ENCODE measurements at regions not wholly inside any gene's neighbourhood (a gene's known extent, or its start where the extent isn't known, plus 50 kb on each side); places are given as distances from the start of the nearest gene placed in this dataset.
A peak's percentile ranks its signal among the peaks of the same experiment; 100 is the strongest.
"Not testable (repeated sequence)": the region's sequence is repeated elsewhere in the genome, so short reads cannot be mapped to it uniquely, and the experiment has no call there.

DNA sequence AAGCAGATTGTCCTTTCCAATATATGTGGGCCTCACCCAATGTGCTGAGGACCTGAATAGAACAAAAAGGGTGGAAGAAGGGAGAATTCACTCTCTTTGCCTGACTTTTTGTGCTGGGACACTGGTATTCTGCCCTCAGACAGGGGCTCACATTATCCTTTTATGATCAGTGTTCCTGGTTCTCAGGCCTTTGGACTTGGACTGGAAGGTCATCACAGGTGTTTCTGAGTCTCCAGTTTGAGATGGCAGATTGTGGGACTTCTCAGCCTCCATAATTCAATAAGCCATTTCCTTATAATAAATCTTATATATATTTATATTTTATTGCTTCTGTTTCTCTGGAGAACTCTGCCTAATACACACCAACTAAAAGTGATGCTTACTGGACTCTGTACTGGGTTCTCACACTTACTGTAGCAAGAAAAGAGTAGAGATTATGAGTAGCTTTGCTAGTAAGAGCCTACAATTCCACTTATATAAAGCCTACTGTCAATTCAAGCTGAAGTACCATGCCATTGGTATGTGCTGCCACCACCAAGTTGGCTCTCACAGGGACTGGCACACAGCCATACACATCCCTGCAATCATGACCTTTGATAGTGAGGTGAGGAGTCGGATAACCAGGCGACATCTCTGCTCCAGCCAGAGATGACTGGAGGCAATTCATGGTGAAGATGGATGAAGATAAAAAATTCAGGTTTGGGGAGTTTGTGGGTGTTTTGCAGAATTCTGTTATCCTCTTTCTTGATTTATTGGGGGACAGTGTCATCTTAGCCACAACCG, 130.7 kb upstream of the NR3C1 start:
- no peak for DNase-seq (ENCODE audit: low read depth)

DNA sequence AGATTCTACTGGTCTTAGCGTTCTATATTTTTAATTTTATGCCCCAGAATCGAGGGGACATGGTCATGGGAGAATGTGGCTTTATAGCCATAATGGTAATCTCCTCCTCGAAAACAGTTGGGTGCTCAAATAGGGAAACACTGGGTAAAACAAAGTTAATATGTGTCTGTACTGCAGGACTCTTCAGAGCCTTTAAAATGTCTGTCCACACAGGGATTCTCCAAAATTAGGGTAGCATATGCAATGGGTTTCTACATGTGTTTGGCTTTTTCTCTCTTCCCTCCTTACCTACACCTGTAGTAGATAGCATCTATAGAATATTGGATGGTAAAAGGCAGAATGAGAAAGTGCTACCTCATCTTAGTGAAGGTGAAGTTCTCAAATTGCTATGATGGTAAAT, 130.0 kb upstream of the NR3C1 start:
- DNase-seq (ENCODE audit: low read depth), result no peak

DNA sequence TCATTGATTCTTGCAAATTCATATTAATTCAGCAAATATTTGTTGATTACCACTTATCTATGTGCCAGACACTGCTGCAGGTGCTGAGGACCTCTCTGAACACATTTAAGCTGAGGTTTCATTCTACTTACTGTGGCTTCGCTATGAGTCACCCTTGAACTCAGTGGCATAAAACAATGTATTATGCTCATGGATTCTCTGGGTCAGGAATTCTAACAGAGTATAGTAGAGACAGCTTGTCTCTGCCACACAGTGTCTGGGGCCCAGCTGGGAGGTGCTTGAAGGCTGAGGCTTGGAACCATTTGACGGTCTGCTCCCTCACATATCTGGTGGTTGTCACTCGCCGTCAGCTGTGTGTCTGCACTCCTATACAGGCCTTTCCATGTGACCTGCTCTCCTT, 124.3 kb upstream of the NR3C1 start:
- DNase-seq (ENCODE audit: low read depth), result peak; percentile 55

DNA sequence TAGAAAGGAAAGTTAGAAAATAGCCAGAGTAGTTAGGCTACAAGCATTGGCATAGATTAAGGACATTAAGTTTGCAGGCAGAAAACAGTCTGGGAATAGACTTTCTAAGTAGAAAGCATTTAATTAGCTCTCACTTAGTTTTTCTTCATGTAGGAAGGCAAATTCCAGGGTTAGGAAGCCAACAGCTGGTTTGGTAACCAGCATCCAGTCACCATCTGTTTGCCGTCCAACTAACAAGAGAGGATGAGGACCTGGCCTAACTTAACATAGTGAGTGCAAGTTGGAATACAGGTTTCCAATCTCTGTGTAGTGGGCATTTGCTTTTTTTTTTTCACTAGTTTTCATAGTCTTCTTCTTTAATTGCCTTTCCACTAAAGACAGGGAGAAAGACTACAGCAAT, 121.7 kb upstream of the NR3C1 start:
- no peak for DNase-seq (ENCODE audit: low read depth)

GRCh38 chr5:143524338-143524945, 121.0 kb upstream of the NR3C1 start:
- DNase-seq (ENCODE audit: low read depth), result no peak

GRCh38 chr5:143521846-143522400, 118.4 kb upstream of the NR3C1 start:
- no peak for DNase-seq (ENCODE audit: low read depth)

GRCh38 chr5:143521141-143521540, 117.7 kb upstream of the NR3C1 start:
- no peak for DNase-seq (ENCODE audit: low read depth)

GRCh38 chr5:143519215-143519614, 115.7 kb upstream of the NR3C1 start:
- not testable (repeated sequence) for DNase-seq (ENCODE audit: low read depth)

DNA sequence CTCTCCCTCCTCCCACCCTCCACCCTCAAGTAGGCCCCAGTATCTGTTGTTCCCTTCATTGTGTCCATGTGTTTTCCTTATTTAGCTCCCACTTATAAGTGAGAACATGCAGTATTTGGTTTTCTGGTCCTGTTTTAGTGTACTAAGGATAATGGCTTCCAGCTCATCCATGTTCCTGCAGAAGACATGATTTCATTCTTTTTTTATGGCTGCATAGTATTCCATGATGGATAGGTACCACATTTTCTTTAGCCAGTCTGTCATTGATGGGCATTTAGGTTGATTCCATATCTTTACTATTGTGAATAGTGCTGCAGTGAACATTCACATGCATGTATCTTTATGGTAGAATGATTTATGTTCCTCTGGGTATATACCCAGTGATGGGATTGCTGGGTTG, 114.3 kb upstream of the NR3C1 start:
- not testable (repeated sequence) for DNase-seq (ENCODE audit: low read depth)

DNA sequence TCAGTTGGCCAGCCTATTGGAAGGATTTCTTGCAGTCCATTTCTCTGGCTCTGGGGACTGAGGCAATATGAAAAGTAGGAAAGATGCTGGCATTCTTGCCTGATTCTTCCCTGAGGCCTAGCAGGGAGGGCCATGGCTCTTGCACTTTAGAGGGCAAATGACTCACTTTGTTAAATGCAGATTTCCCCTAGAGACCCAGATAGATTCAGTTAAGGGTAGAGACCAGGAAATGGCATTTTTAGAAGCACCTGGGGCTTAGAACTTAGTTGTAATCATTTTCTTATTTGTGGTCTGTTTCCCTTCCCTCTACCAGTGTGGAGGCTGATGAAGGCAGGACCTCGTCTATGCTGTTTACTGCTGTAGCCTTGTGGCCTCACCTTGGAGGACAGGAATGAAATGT, 112.8 kb upstream of the NR3C1 start:
- peak; percentile 37 for DNase-seq (ENCODE audit: low read depth)

DNA sequence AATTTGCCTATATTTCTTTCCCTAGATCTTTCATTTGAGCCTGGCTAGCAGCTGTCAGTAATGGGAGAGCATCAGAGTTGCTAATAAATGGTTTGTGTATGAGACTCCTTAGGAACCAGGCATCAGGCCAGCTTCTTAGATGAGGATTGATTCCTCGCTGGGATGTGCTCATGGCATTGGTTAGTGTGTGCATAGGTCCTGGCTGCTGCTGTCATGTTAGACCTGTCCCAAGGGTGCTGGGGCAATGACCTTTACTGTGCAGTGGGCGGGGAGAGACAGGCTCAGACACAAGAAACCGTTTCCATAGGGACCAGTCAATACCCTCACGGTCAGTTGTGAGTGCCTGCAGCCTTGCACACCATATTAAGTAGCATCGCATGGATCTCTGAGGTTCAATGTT, 112.3 kb upstream of the NR3C1 start:
- peak; percentile 51 for DNase-seq (ENCODE audit: low read depth)

- DNase-seq (ENCODE audit: low read depth), result peak; percentile 78
These were observed 111.3 kb upstream of the NR3C1 start for GRCh38 chr5:143514616-143515335.

DNA sequence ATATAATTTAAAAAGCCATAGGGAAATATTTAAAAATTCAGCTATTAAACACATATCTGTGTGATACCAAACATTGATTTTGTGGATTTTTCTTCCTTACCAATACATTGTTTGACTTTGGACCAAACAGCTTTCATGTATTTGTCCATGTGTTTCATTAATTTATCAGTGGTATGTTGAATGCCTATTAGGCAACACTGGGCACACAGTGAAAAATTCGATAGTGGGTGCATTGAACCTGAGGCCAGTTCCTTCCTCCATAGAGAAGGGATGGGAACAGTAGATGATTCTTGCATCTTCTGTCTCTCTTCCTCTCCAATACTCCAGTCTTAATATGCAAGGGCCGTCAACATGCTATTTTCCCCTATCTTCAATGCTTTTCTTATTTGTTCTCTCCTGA, 110.2 kb upstream of the NR3C1 start:
- no peak for DNase-seq (ENCODE audit: low read depth)

- DNase-seq (ENCODE audit: low read depth), result no peak
These were observed 108.2 kb upstream of the NR3C1 start for GRCh38 chr5:143511736-143512135.

- no peak for DNase-seq (ENCODE audit: low read depth)
These were observed 106.3 kb upstream of the NR3C1 start for GRCh38 chr5:143509758-143510221.

- peak; percentile 94 for DNase-seq (ENCODE audit: low read depth)
These were observed 103.5 kb upstream of the NR3C1 start for GRCh38 chr5:143506836-143507552.

GRCh38 chr5:143505934-143506333, 102.4 kb upstream of the NR3C1 start:
- DNase-seq (ENCODE audit: low read depth), result no peak

DNA sequence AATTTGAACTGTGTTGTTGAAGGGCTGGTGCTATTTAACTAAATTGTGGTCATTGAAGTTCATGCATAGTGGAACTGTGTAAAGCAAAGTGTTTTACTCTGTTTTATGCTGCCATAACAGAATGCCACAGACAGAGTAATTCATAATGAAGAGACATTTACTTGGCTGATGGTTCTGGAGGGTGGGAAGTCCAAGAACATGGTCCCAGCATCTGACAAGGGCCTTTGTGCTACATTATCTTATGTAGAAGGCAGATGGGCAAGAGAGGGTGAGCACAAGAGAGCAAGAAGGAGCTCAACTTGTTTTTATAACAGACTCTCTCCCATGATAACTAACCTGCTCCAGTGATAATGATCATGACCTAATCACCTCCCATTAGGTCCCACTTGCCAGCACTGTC, 101.9 kb upstream of the NR3C1 start:
- no peak for DNase-seq (ENCODE audit: low read depth)

DNA sequence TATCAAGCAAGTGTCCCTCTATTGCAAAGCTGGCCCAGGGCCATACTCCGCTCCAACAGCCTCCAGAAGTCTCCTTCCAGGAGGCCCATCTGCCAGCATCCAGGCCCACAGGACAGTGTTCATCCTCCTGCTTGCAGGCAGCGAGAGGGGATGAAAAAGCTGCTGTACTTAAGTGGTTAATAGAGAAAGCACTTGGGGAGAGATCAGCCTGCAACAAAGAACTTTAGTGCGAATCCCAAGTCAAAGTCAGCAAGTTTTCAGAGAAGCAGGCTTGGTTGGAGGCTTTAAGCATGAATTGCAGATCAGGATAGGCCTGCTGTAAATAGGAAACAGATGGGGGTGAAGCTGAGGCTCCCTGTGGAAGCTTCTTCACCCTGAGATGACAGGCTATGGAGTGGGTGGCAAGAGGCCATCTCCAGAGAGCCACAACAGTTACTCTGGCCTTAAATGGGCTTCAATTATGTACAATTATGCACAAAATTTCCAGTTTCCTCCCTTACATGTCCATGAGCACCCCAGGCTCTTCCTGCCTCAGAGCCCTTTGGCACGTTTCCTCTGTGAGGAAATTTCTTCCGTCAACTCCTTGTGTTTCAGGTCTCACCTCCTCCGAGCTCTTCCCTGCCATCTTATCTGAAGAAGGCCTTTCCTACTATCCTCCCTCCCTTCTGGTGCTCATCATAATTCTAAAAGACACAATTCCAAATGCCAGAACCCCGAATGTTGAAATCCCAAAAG, 98.0 kb upstream of the NR3C1 start:
- peak; percentile 82 for DNase-seq (ENCODE audit: low read depth)

DNA sequence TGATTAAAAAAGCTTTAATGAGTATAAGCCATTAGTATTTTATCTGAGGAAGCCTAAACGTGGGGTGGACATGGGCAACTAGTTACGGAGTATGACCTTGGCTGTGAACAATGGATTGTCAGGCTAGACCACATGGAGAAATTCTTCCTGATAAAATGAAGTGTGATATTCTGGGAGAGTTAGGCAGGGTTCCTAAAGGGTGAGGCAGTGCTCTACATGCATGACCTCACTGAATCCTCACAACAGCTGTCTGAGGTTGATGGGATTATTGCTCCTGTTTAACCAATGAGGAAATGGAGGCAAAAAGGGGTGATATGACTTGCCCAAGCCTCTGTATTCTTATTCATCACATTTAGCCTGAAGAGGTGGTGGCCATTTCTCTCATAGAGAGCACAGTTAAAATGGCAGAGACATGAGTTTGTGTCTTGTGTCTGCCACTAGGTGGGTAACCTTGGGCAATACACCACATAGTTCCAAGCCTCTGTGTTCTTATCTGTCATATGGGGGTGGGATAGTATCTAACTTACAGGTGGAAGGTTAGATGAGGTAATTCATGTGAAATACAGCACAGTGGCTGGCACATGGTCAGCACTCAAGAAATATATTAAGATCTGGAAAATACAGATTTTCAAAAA, 96.1 kb upstream of the NR3C1 start:
- no peak for DNase-seq (ENCODE audit: low read depth)

DNA sequence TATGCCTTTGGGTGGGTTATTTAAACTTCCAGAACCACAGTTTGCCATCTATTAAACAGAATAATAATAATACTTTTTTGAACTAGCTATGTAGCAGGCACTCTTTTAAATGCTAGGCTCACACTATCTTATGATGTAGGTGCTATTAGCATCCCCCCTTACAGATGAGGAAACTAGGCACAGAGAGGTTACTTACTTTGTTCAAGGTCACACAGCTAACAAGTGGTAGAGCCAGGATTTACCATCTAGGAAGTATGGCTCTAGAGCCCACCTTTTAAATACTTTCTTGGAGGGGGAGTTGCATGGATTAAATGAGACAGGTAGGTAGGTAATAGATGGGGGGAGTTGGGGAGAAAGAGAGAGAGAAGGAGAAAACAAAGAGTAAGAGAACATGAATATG, 95.3 kb upstream of the NR3C1 start:
- DNase-seq (ENCODE audit: low read depth), result no peak
